GM19238 (cell line): ENCODE measurements at regions not wholly inside any gene's neighbourhood (a gene's known extent, or its start where the extent isn't known, plus 50 kb on each side); places are given as distances from the start of the nearest gene placed in this dataset.

Experiments
- DNase-seq: peaks from one replicate; pipeline ENCODE4 v3.0.0; 2011; ENCODE audit warnings: low spot score; ENCODE audit not compliant: insufficient read length

DNA sequence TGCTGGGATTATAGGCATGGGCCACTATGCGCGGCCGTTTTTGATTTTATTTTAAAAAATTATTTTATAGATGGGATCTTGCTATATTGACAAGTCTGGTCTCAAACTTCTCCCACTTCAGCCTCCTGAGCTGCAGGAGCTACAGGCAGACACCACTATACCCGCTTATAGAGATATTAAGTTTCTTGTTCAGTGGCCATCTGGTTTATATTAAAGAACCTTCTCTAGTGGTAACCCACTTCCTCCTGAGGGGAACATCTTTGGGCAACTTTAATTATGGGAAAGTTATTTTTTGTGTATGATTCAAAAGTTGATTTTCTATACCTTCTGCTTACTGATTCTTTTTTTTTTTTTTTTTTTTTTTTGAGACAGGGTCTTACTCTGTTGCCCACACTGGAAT lies 172.7 kb downstream of the KLF5 start:
- DNase-seq = no peak

GRCh38 chr13:73230716-73231115 lies 171.9 kb downstream of the KLF5 start:
- no peak for DNase-seq

DNA sequence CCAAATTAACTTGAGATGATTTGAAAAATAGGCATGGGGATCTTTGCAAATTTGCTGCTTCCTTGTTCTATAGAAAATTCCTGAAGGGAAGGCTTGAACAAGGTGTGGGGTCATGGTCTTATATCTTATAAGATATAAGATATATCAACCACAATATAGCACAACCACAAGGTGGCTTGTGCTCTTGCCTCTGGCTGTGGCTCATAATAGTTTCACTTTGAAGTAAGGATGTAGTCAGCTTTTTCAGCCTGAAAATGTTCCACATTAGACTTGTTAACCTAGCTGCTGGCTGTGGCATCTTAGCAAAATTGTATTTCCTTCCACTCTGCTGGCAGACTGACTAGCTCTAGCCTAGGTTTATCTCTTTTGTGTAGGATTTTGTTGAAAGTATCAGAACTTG lies 169.7 kb downstream of the KLF5 start:
- DNase-seq = no peak

DNA sequence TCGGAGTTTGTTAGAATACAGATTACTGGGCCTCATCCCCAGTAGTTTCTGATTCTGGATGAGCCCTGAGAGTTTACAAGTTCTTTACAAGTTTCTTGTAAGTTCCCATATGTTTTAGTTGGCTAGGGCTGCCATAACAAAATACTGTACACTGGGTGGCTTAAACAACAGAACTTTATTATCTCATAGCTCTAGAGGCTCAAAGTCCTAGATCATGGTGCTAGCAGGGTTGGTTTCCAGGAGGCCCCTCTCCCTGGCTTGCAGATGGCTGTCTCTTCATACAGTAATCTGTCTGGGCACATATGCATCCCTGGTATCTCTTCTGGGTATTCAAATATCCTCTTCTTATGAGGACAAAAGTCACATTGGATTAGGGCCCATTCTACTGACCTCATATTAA lies 167.2 kb downstream of the KLF5 start:
- no peak for DNase-seq

GRCh38 chr13:73224703-73225102 lies 165.9 kb downstream of the KLF5 start:
- DNase-seq = no peak

DNA sequence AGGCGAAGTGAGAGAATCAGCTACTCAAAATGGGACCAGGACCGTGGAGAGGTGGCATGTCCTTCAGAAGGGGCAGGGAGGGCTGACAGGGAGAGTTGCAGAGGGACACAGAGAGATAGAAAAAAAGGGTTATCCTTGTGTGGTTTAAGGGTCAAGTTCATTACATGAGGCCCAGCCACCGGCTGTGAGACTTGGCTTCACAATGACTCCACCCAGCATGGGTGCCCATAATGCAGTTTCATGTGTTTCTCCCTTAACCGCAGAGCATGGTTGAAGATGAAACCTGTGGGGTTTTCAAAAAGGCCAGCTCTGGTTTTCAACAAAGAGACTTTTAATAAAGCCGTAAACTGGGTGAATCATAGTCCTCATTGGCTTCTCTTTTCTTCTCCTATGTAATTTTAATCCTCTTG lies 164.6 kb downstream of the KLF5 start:
- no peak for DNase-seq

DNA sequence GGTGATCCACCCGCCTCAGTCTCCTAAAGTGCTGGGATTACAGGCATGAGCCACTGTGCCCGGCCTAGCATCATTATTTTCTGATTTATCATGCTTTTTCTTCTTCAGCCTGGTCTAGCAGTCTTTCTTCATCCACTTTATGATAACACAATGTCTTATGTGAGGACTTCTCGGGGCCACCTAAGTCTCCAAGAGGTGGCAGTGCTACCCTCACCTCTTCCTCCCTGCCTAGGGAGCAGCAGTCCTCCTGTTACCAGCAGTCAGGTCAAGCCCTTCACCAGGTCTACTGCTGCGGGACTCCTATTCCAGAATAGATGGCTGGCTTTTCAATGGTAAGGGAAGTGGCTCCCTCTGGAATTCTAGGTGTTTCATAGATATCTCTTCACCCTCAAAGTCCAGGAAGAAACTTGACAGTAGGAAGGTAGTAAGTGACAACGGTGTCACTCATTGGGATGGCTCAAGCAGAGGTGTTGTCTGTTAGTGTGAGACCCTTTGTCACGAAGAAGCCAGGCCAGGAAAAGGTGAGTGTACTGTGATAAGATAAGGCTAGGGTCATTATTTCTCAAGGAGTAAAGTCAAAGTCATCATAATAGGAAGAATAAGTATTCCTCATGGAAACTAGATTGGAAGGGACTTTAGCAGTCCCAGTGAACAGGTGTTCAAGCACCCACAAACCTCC lies 164.0 kb downstream of the KLF5 start:
- no peak for DNase-seq

GRCh38 chr13:73220966-73221720 lies 162.3 kb downstream of the KLF5 start:
- no peak for DNase-seq

- DNase-seq = no peak
These were observed 159.4 kb downstream of the KLF5 start for GRCh38 chr13:73218181-73218580.

GRCh38 chr13:73216381-73216831 lies 157.6 kb downstream of the KLF5 start:
- no peak for DNase-seq

- DNase-seq = no peak
These were observed 157.0 kb downstream of the KLF5 start for GRCh38 chr13:73215823-73216222.

DNA sequence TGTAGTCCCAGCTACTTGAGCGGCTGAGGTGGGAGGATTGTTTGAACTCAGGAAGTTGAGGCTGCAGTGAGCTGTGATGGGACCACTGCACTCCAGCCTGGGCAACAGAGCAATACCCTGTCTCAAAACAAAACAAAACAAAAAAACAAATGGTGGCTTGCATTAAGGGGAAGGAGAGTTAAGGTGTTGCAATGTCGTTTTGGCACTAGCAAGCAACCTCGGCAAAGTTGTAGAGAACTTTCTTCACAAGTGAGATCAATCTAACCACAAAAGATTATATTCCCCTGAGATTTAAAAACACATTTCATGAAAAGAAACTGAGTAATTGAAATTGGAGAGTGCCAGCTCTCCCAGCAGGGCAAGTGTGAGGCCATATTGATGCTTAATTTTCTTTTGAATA lies 153.7 kb downstream of the KLF5 start:
- no peak for DNase-seq

- no peak for DNase-seq
These were observed 151.5 kb downstream of the KLF5 start for GRCh38 chr13:73210218-73210883.

DNA sequence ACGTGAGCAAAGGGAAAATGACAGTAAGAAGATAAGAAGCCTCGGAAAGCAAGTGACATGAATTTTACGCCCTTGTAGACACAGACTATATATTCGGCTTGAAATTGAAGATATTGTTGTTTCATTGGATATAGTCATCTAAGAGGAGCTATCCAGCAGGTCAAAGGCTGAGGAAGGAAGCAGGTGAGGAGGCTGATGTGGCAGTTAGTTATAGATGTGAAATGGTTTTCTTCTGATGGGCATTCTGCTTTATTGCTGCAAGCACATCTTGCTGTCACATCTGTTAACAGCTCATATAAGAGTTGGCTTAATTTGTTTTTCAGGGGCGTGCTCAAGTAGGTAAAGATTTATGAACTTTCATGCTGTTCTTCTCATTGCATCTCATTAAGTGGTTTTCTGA lies 146.1 kb downstream of the KLF5 start:
- no peak for DNase-seq

- no peak for DNase-seq
These were observed 142.8 kb downstream of the KLF5 start for GRCh38 chr13:73201626-73202025.

DNA sequence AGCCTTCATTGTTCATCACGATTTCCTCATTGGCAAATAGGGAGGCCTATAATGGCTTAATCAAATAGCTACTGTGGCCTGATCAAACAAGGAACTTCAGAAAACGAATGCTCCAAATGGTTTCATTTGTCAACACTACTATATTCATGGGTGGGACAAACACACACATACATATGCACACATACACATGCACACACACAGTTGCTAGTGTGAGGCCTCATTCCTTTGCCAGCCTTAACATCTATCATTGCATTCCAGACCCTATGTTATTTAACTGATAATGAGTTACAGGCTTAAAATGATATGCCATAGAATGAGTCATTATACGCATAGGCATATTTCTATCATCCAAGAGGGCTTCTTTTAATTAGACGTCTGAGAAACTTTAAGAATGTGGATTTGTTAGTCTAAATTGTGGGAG lies 140.2 kb downstream of the KLF5 start:
- no peak for DNase-seq

GRCh38 chr13:73195091-73195490 lies 136.3 kb downstream of the KLF5 start:
- DNase-seq = no peak

GRCh38 chr13:73194310-73194709 lies 135.5 kb downstream of the KLF5 start:
- DNase-seq = no peak

- DNase-seq = no peak
These were observed 134.7 kb downstream of the KLF5 start for GRCh38 chr13:73193554-73193953.

DNA sequence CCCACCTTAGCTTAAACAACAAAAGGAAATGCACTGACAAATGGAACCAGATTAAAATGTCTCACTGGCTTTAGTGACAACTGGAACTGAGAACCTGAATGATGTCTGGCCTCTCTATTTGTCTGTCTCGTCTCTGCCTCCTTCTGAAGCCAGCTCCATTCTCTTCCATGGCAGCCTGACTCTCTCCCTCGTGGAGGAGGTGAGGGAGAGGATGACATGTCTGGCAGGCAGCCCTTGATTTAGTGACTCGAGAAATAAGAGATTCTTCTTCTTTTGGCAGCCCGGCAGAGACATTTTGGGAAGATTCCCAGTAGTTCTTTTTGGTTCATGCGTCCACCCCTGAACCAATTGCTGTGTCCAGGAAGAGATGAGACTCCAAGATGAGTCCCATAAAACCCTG lies 131.7 kb downstream of the KLF5 start:
- DNase-seq = no peak

- no peak for DNase-seq
These were observed 131.0 kb downstream of the KLF5 start for GRCh38 chr13:73189776-73190175.

DNA sequence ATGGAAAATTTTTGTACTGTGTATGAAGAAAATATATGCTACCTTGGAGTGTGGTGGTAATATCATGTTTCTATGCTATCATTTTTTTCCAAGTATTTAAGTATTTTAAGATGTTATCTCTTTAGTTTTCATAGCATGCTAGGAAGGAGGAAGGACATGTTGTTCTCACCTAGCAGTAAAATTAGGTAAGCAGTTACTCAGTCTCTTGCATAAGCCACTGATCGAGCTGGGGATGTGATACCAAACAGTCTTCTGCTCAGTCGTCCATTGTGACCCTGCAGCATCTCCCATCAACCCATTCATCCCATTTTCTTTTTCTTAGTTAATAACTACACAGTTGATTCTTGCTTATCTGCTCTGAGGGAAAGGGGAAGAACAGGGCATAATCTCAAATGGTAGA lies 130.6 kb downstream of the KLF5 start:
- no peak for DNase-seq

GRCh38 chr13:73187106-73187505 lies 128.3 kb downstream of the KLF5 start:
- no peak for DNase-seq
